Colonic mucosa (tissue), 4 donors: ENCODE measurements at regions not wholly inside any gene's neighbourhood (a gene's known extent, or its start where the extent isn't known, plus 50 kb on each side); places are given as distances from the start of the nearest gene placed in this dataset.
A peak's percentile ranks its signal among the peaks of the same experiment; 100 is the strongest.

Experiments
- DNase-seq: peaks from one replicate; pipeline ENCODE4 v3.0.0-alpha.2; 2020
- H3K27ac ChIP-seq: fragments of 200-600 bp; one replicate; pipeline ENCODE4 v1.8.0; 2021
- H3K27me3 ChIP-seq: fragments of 200-600 bp; one replicate; pipeline ENCODE4 v1.8.0; 2021
- H3K36me3 ChIP-seq: fragments of 200-600 bp; one replicate; pipeline ENCODE4 v1.8.0; 2021
- H3K4me1 ChIP-seq: fragments of 200-600 bp; one replicate; pipeline ENCODE4 v1.8.0; 2021; ENCODE audit warnings: mild to moderate bottlenecking
- H3K4me3 ChIP-seq: fragments of 200-600 bp; one replicate; pipeline ENCODE4 v1.8.0; 2021
- H3K9ac ChIP-seq, 2 donors: one replicate each; pipeline ENCODE4 v1.7.0; 2013; ENCODE audit warnings: control low read depth in 2 of 2, low read depth in 2 of 2, low read length in 2 of 2
- H3K9me3 ChIP-seq: fragments of 200-600 bp; one replicate; pipeline ENCODE4 v1.8.0; 2021
- intact Hi-C: fragments of 100-400 bp; cut with DNase I; formaldehyde crosslinking; loops from one replicate; pipeline ENCODE4 v1.14.1; 2022
- TF ChIP-seq, protein P1 (sequence below): fragments of 200-600 bp; IDR thresholded peaks from one replicate; pipeline ENCODE4 v1.8.0; 2022; ENCODE audit warnings: antibody characterized with exemption, mild to moderate bottlenecking
- donor health status: healthy.
- donor health status: DM: no; HTN: no; CAD: no.
- donor health status: DM: no; HTN: no; CAD: no.

DNA sequence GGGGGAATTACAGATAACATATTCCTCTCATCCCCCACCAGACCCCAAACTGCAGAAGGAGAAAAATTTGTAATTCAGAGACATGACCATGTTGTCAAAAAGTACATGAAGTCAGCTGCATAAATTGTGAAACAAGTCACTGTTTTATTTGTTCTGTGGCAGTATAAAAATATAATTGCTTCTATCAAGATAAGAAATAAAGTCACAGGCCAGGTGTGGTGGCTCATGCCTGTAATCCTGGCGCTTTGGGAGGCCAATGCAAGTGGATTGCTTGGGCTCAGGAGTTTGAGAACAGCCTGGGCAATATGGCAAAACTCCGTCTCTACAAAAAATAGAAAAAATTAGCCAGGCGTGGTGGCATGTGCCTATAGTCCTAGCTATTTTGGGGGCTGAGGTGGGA is 87.7 kb upstream of the DPH6 start:
- no peaks in the 10 kb centered on the region for H3K36me3 ChIP-seq
- H3K9me3 ChIP-seq: no peaks in the 10 kb centered on the region
- no peak overlapping the region for H3K27ac ChIP-seq
- DNase-seq: peak; percentile 29
- no peaks in the 10 kb centered on the region for H3K27me3 ChIP-seq
- intact Hi-C loops: no loop called here
- TF ChIP-seq, protein P1, sequence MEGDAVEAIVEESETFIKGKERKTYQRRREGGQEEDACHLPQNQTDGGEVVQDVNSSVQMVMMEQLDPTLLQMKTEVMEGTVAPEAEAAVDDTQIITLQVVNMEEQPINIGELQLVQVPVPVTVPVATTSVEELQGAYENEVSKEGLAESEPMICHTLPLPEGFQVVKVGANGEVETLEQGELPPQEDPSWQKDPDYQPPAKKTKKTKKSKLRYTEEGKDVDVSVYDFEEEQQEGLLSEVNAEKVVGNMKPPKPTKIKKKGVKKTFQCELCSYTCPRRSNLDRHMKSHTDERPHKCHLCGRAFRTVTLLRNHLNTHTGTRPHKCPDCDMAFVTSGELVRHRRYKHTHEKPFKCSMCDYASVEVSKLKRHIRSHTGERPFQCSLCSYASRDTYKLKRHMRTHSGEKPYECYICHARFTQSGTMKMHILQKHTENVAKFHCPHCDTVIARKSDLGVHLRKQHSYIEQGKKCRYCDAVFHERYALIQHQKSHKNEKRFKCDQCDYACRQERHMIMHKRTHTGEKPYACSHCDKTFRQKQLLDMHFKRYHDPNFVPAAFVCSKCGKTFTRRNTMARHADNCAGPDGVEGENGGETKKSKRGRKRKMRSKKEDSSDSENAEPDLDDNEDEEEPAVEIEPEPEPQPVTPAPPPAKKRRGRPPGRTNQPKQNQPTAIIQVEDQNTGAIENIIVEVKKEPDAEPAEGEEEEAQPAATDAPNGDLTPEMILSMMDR: no peak
- H3K4me1 ChIP-seq: no peaks in the 10 kb centered on the region
- no peak overlapping the region for H3K9ac ChIP-seq
- no peak overlapping the region for H3K4me3 ChIP-seq

DNA sequence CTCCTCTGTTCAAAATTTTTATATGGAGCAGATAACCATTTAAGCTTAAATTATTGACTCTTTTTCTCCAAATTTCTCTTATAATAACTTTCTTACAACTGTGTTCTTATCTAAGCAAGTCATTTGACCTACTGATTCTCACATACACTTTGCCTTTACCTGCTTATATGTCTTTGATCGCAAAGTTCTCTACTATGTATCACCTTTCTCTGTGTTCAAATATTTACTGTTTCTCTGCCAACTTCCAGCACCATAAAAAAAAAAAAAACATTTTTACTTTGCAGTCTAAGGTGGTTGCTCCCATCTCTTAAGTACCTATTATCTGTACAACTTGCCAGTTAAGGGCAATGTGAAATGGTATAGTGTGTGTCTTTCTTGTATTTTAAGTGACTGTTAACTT is 100.8 kb upstream of the DPH6 start:
- intact Hi-C loops: no loop called here
- no peak overlapping the region for H3K4me3 ChIP-seq
- H3K4me1 ChIP-seq: no peaks in the 10 kb centered on the region
- no peak for DNase-seq
- H3K9ac ChIP-seq: no peak overlapping the region
- no peaks in the 10 kb centered on the region for H3K27me3 ChIP-seq
- H3K27ac ChIP-seq: no peak overlapping the region
- H3K9me3 ChIP-seq: no peaks in the 10 kb centered on the region
- no peaks in the 10 kb centered on the region for H3K36me3 ChIP-seq
- TF ChIP-seq, protein P1: no peak

DNA sequence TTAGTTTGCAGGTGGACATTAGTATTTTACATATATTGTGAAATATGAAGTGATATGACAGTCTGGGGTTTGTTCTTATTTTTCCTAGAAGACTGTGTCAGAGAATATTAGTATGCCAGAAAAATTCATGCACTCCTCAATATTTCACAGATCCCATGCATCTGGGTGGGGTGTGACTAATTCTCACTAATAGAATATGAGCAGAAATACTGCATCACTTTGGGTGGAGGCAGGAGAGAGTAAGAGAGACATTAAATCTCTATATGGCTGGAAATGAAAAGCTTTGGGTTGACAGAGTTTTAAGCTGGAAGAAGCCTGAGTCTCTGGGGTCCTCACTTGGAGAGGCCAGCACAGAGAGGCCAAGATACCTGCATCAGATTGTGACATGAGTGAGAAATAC is 101.3 kb upstream of the DPH6 start:
- Histone ChIP-seq H3K4me3 (no peak overlapping the region), H3K27ac (no peak overlapping the region), H3K9ac (no peak overlapping the region), H3K36me3 (no peaks in the 10 kb centered on the region), H3K27me3 (no peaks in the 10 kb centered on the region), H3K4me1 (no peaks in the 10 kb centered on the region), H3K9me3 (no peaks in the 10 kb centered on the region)
- no peak for DNase-seq
- intact Hi-C loops: no loop called here
- TF ChIP-seq, protein P1: no peak

DNA sequence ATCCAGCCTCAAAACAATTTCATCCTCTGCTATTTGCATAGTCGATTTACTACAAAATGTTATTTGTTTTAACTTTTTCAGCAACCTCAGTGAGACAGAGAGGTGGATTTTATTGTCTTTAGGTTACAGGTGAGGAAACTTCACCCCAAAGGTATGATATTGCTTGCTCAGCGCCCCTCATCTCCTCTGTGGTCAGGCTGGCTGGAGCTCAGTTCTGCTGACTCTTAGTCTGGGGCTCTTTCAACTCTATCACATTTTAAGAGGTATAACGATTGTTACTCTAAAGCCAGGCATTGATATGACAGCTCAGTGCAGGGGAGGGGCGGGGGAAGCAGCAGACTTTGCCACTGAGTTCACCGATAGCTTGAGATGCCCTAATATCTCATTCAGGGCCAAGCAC is 103.0 kb upstream of the DPH6 start:
- intact Hi-C loops: no loop called here
- H3K4me3 ChIP-seq: no peak overlapping the region
- TF ChIP-seq, protein P1: no peak
- H3K27ac ChIP-seq: no peak overlapping the region
- no peak overlapping the region for H3K9ac ChIP-seq
- H3K27me3 ChIP-seq: no peaks in the 10 kb centered on the region
- no peaks in the 10 kb centered on the region for H3K9me3 ChIP-seq
- no peaks in the 10 kb centered on the region for H3K4me1 ChIP-seq
- no peak for DNase-seq
- no peaks in the 10 kb centered on the region for H3K36me3 ChIP-seq

DNA sequence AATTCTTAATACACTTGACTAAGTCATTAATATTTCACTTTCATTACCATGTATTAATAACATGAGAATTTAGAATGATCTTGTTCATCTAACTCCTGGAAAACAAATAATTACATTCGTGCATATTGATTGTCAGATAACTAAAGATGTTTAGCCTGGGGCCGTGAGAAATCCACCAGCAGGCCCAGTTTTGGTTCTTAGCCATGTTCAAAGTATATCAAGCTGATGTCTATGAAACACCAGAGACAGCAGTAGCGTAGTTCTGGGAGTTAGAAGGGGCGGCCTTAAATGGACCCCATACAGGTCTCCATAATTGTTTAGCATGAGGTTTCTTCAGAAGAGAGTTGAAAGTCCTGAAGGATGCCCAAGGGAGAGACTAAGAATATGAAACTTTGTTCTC is 103.6 kb upstream of the DPH6 start:
- DNase-seq: no peak
- Histone ChIP-seq H3K27ac (no peak overlapping the region), H3K4me1 (no peaks in the 10 kb centered on the region), H3K9me3 (no peaks in the 10 kb centered on the region), H3K36me3 (no peaks in the 10 kb centered on the region), H3K27me3 (no peaks in the 10 kb centered on the region), H3K4me3 (no peak overlapping the region), H3K9ac (no peak overlapping the region)
- TF ChIP-seq, protein P1: no peak
- intact Hi-C loops: no loop called here

DNA sequence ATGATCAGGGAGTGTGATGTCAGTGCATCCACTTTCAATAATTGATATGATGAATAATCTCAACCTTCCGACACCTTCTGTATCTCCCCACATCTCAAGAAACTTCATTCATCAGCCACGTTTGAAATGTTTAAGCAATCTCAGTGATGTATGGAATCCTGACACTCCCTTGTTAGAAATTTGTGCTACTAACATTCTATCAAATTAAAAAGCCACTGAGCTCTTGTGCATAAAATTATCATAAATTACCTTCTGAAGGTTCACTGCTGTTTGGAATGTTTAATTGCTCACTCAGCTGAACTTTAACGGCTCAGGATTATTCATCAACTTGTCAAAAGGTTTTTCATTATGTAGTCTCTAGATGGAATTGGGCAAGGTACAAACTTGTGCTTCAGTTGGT is 108.4 kb upstream of the DPH6 start:
- DNase-seq: no peak
- H3K4me1 ChIP-seq: no peaks in the 10 kb centered on the region
- no peaks in the 10 kb centered on the region for H3K9me3 ChIP-seq
- H3K4me3 ChIP-seq: no peak overlapping the region
- H3K27ac ChIP-seq: no peak overlapping the region
- TF ChIP-seq, protein P1: no peak
- intact Hi-C loops: no loop called here
- H3K36me3 ChIP-seq: no peaks in the 10 kb centered on the region
- no peak overlapping the region for H3K9ac ChIP-seq
- no peaks in the 10 kb centered on the region for H3K27me3 ChIP-seq
